Activated CD8-positive, alpha-beta T cell treated with anti-CD3 and anti-CD28 coated beads for 36 hours (primary cell): ENCODE measurements at regions not wholly inside any gene's neighbourhood (a gene's known extent, or its start where the extent isn't known, plus 50 kb on each side); places are given as distances from the start of the nearest gene placed in this dataset.

Experiments used
- ATAC-seq: fragments of 200-7000 bp; cut with Tn5 transposase; one replicate; pipeline ENCODE4 v1.10.0; 2021; ENCODE audit warnings: mild to moderate bottlenecking, moderate library complexity
- CTCF ChIA-PET: fragments of 350-600 bp; sonication (Branson Sonifier 250); formaldehyde crosslinking; loops from one replicate; lab custom pipeline; 2021; ENCODE audit warnings: antibody characterized with exemption; lab: Charles Lee
- POLR2A ChIA-PET: fragments of 350-600 bp; sonication (Branson Sonifier 250); formaldehyde crosslinking; loops from one replicate; lab custom pipeline; 2021; ENCODE audit warnings: antibody characterized with exemption; lab: Charles Lee
- DNase-seq: peaks from one replicate; pipeline ENCODE4 v3.0.0-alpha.2; 2020
- H3K27ac Mint-ChIP-seq: one replicate; pipeline ENCODE4 v1.8.0; 2021; ENCODE audit warnings: mild to moderate bottlenecking, mixed read lengths
- H3K27me3 Mint-ChIP-seq: one replicate; pipeline ENCODE4 v1.8.0; 2021; ENCODE audit warnings: mixed read lengths
- H3K36me3 Mint-ChIP-seq: one replicate; pipeline ENCODE4 v1.8.0; 2021; ENCODE audit warnings: low read depth, mixed read lengths
- H3K4me1 Mint-ChIP-seq: one replicate; pipeline ENCODE4 v1.8.0; 2021; ENCODE audit warnings: low read depth, mixed read lengths
- H3K4me3 Mint-ChIP-seq: one replicate; pipeline ENCODE4 v1.8.0; 2021; ENCODE audit warnings: mild to moderate bottlenecking, moderate library complexity, mixed read lengths
- H3K9me3 Mint-ChIP-seq: one replicate; pipeline ENCODE4 v1.8.0; 2021; ENCODE audit warnings: mixed read lengths
- intact Hi-C: fragments of 100-400 bp; cut with micrococcal nuclease; formaldehyde crosslinking; loops from one replicate; pipeline ENCODE4 v1.10.0; 2022
- TF ChIP-seq, protein P1 (sequence below): fragments of 200-600 bp; IDR thresholded peaks from one replicate; pipeline ENCODE4 v1.8.0; 2022; ENCODE audit warnings: antibody characterized with exemption, mild to moderate bottlenecking

DNA sequence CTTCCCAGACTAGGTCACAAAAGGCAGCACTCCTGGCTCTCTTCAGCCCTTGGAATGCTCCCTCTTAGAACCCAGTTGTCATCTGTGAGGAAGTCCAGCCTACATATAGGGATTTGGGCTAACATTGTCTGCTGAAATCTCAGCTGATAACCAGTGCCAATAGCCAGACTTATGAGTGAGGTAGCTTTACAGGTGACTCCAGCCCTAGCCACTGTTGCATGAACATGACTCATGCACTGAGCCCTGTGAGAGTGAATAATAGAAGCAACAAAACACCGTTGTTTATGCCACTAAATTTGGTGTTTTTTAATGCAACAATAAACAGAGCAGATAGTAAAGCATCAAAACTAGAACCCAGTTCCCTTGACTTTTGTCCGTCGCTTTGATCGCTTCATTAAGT is 433.2 kb downstream of the STIM2 start:
- no peaks in the 10 kb centered on the region for H3K9me3 Mint-ChIP-seq

DNA sequence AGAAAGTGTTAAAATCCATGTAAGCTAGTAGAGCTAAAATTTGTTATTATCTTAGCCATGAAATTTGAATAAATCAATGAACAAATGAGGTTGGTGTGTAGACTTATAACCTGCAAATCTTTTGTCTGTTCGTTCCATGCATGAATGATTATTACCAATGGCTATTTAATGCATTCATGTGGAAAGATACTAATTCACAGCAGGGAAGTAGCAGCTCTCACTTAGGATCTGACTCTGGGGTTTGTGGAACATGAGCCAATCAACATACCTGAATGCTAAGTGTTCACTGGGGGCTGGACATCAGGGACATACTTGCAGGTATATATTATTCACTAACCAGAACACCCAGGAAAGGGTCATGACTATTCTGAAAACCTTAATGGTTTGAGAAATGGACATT is 444.1 kb downstream of the STIM2 start:
- no peak overlapping the region for H3K27ac Mint-ChIP-seq
- TF ChIP-seq, protein P1, sequence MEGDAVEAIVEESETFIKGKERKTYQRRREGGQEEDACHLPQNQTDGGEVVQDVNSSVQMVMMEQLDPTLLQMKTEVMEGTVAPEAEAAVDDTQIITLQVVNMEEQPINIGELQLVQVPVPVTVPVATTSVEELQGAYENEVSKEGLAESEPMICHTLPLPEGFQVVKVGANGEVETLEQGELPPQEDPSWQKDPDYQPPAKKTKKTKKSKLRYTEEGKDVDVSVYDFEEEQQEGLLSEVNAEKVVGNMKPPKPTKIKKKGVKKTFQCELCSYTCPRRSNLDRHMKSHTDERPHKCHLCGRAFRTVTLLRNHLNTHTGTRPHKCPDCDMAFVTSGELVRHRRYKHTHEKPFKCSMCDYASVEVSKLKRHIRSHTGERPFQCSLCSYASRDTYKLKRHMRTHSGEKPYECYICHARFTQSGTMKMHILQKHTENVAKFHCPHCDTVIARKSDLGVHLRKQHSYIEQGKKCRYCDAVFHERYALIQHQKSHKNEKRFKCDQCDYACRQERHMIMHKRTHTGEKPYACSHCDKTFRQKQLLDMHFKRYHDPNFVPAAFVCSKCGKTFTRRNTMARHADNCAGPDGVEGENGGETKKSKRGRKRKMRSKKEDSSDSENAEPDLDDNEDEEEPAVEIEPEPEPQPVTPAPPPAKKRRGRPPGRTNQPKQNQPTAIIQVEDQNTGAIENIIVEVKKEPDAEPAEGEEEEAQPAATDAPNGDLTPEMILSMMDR, result no peak
- no peaks in the 10 kb centered on the region for H3K36me3 Mint-ChIP-seq
- H3K4me1 Mint-ChIP-seq, result no peaks in the 10 kb centered on the region
- H3K9me3 Mint-ChIP-seq, result peaks cover 2% of the 10 kb centered on the region
- CTCF ChIA-PET, result no interaction called here
- no peak for DNase-seq
- no peak overlapping the region for H3K4me3 Mint-ChIP-seq
- intact Hi-C loops, result no loop called here
- H3K27me3 Mint-ChIP-seq, result peaks cover 3% of the 10 kb centered on the region
- no peak for ATAC-seq
- POLR2A ChIA-PET, result no interaction called here

More for the DNA sequence above, 433.2 kb downstream of the STIM2 start:
- no peaks in the 10 kb centered on the region for H3K36me3 Mint-ChIP-seq
- no peak overlapping the region for H3K4me3 Mint-ChIP-seq
- TF ChIP-seq, protein P1, result no peak
- intact Hi-C loops, result no loop called here
- CTCF ChIA-PET, result no interaction called here
- no peaks in the 10 kb centered on the region for H3K27me3 Mint-ChIP-seq
- ATAC-seq (no peak), DNase-seq (no peak)
- POLR2A ChIA-PET, result no interaction called here
- no peaks in the 10 kb centered on the region for H3K4me1 Mint-ChIP-seq
- H3K27ac Mint-ChIP-seq, result no peak overlapping the region

DNA sequence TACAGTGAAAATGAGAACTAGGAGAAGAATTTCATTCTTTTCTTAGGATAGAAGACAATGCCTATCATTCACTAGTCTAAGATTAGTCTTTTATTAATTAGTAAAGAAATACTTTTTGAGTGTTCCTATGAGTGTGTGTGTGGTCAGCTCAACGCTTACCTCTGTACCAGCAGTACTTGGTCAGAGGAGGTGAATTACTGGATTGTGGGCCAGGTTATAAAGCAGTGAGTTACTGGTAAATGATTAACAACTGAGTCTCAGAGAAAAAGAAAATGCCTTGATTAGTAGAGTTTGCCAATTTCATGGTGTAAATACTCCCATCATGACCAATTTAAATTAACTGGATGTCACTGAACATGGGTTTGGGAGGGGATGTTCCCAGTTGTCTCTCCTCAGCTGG is 444.6 kb downstream of the STIM2 start:
- TF ChIP-seq, protein P1, result no peak
- no peak for DNase-seq

DNA sequence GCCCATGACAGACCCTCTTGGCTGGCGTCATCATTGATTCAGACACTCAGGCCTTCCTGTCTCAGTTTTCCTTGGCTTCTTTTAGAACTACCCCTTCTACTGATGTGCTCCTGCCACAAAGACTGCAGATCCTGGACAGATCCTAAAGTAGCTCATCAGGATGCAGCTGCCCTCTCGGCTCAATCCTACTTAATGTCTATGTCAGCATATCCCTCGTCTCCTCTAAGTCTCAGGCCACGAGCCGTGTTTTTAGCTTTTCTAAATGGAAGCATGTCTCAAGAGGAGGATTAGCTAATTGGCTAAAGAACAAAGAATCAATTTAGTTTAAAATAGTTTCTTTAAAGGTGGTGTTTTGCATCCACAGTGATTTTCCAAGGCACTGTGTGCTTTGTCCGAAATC is 447.7 kb downstream of the STIM2 start:
- H3K27ac Mint-ChIP-seq, result no peak overlapping the region
- no peaks in the 10 kb centered on the region for H3K36me3 Mint-ChIP-seq
- TF ChIP-seq, protein P1, result no peak
- DNase-seq, result no peak
- peaks cover 3% of the 10 kb centered on the region for H3K27me3 Mint-ChIP-seq
- ATAC-seq, result no peak
- H3K9me3 Mint-ChIP-seq, result no peaks in the 10 kb centered on the region
- ChIA-PET CTCF (no interaction called here), POLR2A (no interaction called here)
- no peaks in the 10 kb centered on the region for H3K4me1 Mint-ChIP-seq
- intact Hi-C loops, result no loop called here
- no peak overlapping the region for H3K4me3 Mint-ChIP-seq

More for the DNA sequence above, 444.6 kb downstream of the STIM2 start:
- ATAC-seq, result no peak
- no peaks in the 10 kb centered on the region for H3K4me1 Mint-ChIP-seq
- POLR2A ChIA-PET, result no interaction called here
- peaks cover 2% of the 10 kb centered on the region for H3K9me3 Mint-ChIP-seq
- intact Hi-C loops, result no loop called here
- H3K27me3 Mint-ChIP-seq, result peaks cover 3% of the 10 kb centered on the region
- CTCF ChIA-PET, result no interaction called here
- H3K36me3 Mint-ChIP-seq, result no peaks in the 10 kb centered on the region
- H3K27ac Mint-ChIP-seq, result no peak overlapping the region
- no peak overlapping the region for H3K4me3 Mint-ChIP-seq

DNA sequence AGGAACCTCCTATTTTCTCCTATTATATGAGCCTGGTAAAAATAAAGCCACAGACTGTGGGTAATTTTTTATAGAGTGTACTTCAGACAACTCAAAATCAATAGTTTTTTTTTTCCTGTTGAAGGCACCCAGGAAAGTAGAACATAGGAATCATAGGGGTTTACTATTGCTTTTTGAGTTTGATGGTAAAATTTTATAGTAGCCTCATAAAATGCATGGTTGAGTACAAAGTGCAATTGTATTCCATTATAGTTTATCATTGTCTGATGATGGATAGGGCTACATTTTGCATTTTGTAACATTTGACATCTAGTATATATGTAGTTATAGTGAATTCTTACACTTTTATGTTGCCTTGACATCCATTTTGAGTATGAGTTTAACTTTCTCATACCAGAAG is 455.0 kb downstream of the STIM2 start:
- no peak overlapping the region for H3K27ac Mint-ChIP-seq
- no peaks in the 10 kb centered on the region for H3K4me1 Mint-ChIP-seq
- no peak overlapping the region for H3K4me3 Mint-ChIP-seq
- peaks cover 7% of the 10 kb centered on the region for H3K27me3 Mint-ChIP-seq
- ChIA-PET CTCF (no interaction called here), POLR2A (no interaction called here)
- H3K36me3 Mint-ChIP-seq, result no peaks in the 10 kb centered on the region
- DNase-seq (no peak), ATAC-seq (no peak)
- TF ChIP-seq, protein P1, result no peak
- intact Hi-C loops, result no loop called here
- H3K9me3 Mint-ChIP-seq, result no peaks in the 10 kb centered on the region
